GM12878 (cell line): ENCODE measurements at regions not wholly inside any gene's neighbourhood (a gene's known extent, or its start where the extent isn't known, plus 50 kb on each side); places are given as distances from the start of the nearest gene placed in this dataset.

Experiments used
- BRCA1 ChIP-seq: IDR thresholded peaks from 2 replicates; pipeline ENCODE4 v1.6.1; 2011; ENCODE audit warnings: low read depth, low read length, improper control_type of control experiment
- CEBPB ChIP-seq, 2 experiments: fragments of 150-350 bp in 1 of 2; IDR thresholded peaks; 2 replicates each; pipeline ENCODE4 v1.6.1; 2012 to 2014; ENCODE audit warnings: low read depth in 2 of 2, low read length in 2 of 2, borderline replicate concordance in 1 of 2, inconsistent platforms in 1 of 2
- CREB1 ChIP-seq: IDR thresholded peaks from 2 replicates; pipeline ENCODE4 v1.6.1; 2012; ENCODE audit warnings: low read depth, mild to moderate bottlenecking, inconsistent platforms
- RELA ChIP-seq: fragments of 450-650 bp; IDR thresholded peaks from 2 replicates; pipeline ENCODE4 v1.8.0; 2014; ENCODE audit warnings: borderline replicate concordance; ENCODE audit not compliant: partially characterized antibody
- TF ChIP-seq, protein P1 (sequence below): IDR thresholded peaks from 2 replicates; pipeline ENCODE4 v1.6.1; 2012; ENCODE audit warnings: low read depth, low read length, improper control_type of control experiment
- TF ChIP-seq, protein P2 (sequence below): fragments of 450-650 bp; IDR thresholded peaks from 2 replicates; pipeline ENCODE4 v1.6.1; 2017; ENCODE audit warnings: antibody characterized with exemption, mild to moderate bottlenecking, moderate library complexity

DNA sequence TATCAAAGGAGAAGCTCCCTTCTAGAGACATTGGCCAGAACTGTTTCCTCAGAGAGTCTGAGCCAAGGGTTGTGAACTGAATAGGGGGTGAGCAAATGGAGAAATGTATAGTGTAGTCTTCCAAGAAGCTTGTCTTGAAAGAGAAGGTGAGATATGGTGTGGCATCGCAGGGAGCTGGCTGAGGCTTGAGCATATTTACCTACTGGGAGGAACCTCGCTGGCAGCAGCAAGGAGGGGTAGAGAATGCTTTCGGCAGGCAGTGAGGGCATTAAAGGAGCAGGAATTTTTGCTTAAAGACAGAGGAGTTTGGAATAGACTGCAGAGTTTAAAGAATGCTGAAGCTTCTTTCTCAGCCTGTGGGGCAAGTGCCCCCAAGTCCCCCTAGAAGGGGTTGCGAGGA lies 59.3 kb upstream of the PRMT8 start:
- TF ChIP-seq, protein P1, sequence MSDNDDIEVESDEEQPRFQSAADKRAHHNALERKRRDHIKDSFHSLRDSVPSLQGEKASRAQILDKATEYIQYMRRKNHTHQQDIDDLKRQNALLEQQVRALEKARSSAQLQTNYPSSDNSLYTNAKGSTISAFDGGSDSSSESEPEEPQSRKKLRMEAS, result no peak
- TF ChIP-seq RELA, result no peak
- no peak for TF ChIP-seq BRCA1
- TF ChIP-seq CEBPB (IDR thresholded peaks at IDR 0.05; ENCODE audit: borderline replicate concordance in 1 of 2, low read depth in 2 of 2, low read length in 2 of 2), result no peak
- TF ChIP-seq, protein P2, sequence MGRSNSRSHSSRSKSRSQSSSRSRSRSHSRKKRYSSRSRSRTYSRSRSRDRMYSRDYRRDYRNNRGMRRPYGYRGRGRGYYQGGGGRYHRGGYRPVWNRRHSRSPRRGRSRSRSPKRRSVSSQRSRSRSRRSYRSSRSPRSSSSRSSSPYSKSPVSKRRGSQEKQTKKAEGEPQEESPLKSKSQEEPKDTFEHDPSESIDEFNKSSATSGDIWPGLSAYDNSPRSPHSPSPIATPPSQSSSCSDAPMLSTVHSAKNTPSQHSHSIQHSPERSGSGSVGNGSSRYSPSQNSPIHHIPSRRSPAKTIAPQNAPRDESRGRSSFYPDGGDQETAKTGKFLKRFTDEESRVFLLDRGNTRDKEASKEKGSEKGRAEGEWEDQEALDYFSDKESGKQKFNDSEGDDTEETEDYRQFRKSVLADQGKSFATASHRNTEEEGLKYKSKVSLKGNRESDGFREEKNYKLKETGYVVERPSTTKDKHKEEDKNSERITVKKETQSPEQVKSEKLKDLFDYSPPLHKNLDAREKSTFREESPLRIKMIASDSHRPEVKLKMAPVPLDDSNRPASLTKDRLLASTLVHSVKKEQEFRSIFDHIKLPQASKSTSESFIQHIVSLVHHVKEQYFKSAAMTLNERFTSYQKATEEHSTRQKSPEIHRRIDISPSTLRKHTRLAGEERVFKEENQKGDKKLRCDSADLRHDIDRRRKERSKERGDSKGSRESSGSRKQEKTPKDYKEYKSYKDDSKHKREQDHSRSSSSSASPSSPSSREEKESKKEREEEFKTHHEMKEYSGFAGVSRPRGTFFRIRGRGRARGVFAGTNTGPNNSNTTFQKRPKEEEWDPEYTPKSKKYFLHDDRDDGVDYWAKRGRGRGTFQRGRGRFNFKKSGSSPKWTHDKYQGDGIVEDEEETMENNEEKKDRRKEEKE, result no peak
- TF ChIP-seq CREB1, result no peak
